HL-60 (cell line): ENCODE measurements at regions not wholly inside any gene's neighbourhood (a gene's known extent, or its start where the extent isn't known, plus 50 kb on each side); places are given as distances from the start of the nearest gene placed in this dataset.

ENCODE experiments used
- GABPA ChIP-seq: IDR thresholded peaks from 2 replicates; pipeline ENCODE4 v1.6.1; 2012; ENCODE audit warnings: low read depth
- POLR2AphosphoS5 ChIP-seq: IDR thresholded peaks from 2 replicates; pipeline ENCODE4 v1.6.1; 2012; ENCODE audit warnings: low read depth
- REST ChIP-seq: IDR thresholded peaks from 2 replicates; pipeline ENCODE4 v1.6.1; 2012; ENCODE audit warnings: low read depth; ENCODE audit not compliant: insufficient replicate concordance

- TF ChIP-seq REST, result no peak
- no peak for TF ChIP-seq GABPA
- no peak for TF ChIP-seq POLR2AphosphoS5
Observed at GRCh38 chr2:125839945-125840344, 816.0 kb upstream of the GYPC start.
